ENCODE measurements at regions not wholly inside any gene's neighbourhood (a gene's known extent, or its start where the extent isn't known, plus 50 kb on each side); places are given as distances from the start of the nearest gene placed in this dataset.

DNA sequence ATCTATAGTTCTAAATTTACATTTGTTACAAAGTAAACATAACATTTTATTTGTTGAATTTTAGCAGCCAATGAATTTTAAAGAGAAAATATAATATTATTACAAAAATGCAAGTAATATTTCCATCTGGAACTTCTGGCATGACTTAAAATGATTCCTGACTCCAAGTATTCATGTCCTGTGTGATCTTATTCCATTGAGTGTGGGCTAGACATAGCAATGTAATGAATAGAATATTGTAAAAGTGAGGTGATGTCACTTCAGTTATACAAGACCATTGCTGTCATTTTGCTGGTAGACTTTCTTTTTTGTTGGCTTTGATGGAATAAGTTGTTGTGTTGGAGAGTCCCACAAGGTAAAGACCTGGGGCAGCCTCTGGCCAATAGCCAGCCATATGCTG lies 912.2 kb upstream of the PIK3C3 start:
- ATAC-seq (no peak), FAIRE-seq (no peak), DNase-seq (ENCODE audit: low read depth, low spot score) (no peak)
- TF ChIP-seq KAT2A (conservative IDR thresholded peaks at IDR 0.05; ENCODE audit: control insufficient read depth, low read depth, low read length) (no peak), SRF (IDR thresholded peaks at IDR 0.05; ENCODE audit: low read depth in 2 of 2, low read length in 2 of 2) (no peak), BCL11A (IDR thresholded peaks at IDR 0.05; ENCODE audit: low read depth, low read length) (no peak), PML (IDR thresholded peaks at IDR 0.05; ENCODE audit: low read length) (no peak), NRF1 (conservative IDR thresholded peaks at IDR 0.05; ENCODE audit: low read depth, low read length) (no peak), CBFB (IDR thresholded peaks at IDR 0.05; ENCODE audit: low read depth) (no peak), FOS (IDR thresholded peaks at IDR 0.05; ENCODE audit: borderline replicate concordance, extremely low read depth, insufficient read length) (no peak), BHLHE40 (IDR thresholded peaks at IDR 0.05; ENCODE audit: borderline replicate concordance in 1 of 2, low read depth in 2 of 2, low read length in 1 of 2) (no peak), SREBF1 (IDR thresholded peaks at IDR 0.05; ENCODE audit: low read length) (no peak), NR2F1 (conservative IDR thresholded peaks at IDR 0.05) (no peak), CREM (IDR thresholded peaks at IDR 0.05; ENCODE audit: low read depth) (no peak)
- TF ChIP-seq, protein P1, sequence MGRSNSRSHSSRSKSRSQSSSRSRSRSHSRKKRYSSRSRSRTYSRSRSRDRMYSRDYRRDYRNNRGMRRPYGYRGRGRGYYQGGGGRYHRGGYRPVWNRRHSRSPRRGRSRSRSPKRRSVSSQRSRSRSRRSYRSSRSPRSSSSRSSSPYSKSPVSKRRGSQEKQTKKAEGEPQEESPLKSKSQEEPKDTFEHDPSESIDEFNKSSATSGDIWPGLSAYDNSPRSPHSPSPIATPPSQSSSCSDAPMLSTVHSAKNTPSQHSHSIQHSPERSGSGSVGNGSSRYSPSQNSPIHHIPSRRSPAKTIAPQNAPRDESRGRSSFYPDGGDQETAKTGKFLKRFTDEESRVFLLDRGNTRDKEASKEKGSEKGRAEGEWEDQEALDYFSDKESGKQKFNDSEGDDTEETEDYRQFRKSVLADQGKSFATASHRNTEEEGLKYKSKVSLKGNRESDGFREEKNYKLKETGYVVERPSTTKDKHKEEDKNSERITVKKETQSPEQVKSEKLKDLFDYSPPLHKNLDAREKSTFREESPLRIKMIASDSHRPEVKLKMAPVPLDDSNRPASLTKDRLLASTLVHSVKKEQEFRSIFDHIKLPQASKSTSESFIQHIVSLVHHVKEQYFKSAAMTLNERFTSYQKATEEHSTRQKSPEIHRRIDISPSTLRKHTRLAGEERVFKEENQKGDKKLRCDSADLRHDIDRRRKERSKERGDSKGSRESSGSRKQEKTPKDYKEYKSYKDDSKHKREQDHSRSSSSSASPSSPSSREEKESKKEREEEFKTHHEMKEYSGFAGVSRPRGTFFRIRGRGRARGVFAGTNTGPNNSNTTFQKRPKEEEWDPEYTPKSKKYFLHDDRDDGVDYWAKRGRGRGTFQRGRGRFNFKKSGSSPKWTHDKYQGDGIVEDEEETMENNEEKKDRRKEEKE (IDR thresholded peaks at IDR 0.05), result no peak
- TF ChIP-seq, protein P2, sequence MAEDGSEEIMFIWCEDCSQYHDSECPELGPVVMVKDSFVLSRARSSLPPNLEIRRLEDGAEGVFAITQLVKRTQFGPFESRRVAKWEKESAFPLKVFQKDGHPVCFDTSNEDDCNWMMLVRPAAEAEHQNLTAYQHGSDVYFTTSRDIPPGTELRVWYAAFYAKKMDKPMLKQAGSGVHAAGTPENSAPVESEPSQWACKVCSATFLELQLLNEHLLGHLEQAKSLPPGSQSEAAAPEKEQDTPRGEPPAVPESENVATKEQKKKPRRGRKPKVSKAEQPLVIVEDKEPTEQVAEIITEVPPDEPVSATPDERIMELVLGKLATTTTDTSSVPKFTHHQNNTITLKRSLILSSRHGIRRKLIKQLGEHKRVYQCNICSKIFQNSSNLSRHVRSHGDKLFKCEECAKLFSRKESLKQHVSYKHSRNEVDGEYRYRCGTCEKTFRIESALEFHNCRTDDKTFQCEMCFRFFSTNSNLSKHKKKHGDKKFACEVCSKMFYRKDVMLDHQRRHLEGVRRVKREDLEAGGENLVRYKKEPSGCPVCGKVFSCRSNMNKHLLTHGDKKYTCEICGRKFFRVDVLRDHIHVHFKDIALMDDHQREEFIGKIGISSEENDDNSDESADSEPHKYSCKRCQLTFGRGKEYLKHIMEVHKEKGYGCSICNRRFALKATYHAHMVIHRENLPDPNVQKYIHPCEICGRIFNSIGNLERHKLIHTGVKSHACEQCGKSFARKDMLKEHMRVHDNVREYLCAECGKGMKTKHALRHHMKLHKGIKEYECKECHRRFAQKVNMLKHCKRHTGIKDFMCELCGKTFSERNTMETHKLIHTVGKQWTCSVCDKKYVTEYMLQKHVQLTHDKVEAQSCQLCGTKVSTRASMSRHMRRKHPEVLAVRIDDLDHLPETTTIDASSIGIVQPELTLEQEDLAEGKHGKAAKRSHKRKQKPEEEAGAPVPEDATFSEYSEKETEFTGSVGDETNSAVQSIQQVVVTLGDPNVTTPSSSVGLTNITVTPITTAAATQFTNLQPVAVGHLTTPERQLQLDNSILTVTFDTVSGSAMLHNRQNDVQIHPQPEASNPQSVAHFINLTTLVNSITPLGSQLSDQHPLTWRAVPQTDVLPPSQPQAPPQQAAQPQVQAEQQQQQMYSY (CRISPR knock-in tag; IDR thresholded peaks at IDR 0.05), result no peak
- TF ChIP-seq, protein P3, sequence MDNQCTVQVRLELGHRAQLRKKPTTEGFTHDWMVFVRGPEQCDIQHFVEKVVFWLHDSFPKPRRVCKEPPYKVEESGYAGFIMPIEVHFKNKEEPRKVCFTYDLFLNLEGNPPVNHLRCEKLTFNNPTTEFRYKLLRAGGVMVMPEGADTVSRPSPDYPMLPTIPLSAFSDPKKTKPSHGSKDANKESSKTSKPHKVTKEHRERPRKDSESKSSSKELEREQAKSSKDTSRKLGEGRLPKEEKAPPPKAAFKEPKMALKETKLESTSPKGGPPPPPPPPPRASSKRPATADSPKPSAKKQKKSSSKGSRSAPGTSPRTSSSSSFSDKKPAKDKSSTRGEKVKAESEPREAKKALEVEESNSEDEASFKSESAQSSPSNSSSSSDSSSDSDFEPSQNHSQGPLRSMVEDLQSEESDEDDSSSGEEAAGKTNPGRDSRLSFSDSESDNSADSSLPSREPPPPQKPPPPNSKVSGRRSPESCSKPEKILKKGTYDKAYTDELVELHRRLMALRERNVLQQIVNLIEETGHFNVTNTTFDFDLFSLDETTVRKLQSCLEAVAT (IDR thresholded peaks at IDR 0.05), result no peak
- TF ChIP-seq, protein P4, sequence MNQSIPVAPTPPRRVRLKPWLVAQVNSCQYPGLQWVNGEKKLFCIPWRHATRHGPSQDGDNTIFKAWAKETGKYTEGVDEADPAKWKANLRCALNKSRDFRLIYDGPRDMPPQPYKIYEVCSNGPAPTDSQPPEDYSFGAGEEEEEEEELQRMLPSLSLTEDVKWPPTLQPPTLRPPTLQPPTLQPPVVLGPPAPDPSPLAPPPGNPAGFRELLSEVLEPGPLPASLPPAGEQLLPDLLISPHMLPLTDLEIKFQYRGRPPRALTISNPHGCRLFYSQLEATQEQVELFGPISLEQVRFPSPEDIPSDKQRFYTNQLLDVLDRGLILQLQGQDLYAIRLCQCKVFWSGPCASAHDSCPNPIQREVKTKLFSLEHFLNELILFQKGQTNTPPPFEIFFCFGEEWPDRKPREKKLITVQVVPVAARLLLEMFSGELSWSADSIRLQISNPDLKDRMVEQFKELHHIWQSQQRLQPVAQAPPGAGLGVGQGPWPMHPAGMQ (IDR thresholded peaks at IDR 0.05; ENCODE audit: borderline replicate concordance), result no peak
- no peak overlapping the region for H3K4me2 ChIP-seq (ENCODE audit: control insufficient read depth, insufficient read depth)
- RAD21 ChIA-PET (ENCODE audit: unreplicated experiment), result no interaction called here
- no peaks in the 10 kb centered on the region for H3K27me3 ChIP-seq (replicated peaks in 1 of 2; ENCODE audit: control insufficient read depth in 2 of 2, insufficient read depth in 2 of 2, low read length in 1 of 2)
- POLR2A ChIA-PET, result no interaction called here
- no peak overlapping the region for H3K4me3 ChIP-seq
- H3K4me1 ChIP-seq (ENCODE audit: control insufficient read depth, insufficient read depth, low read length), result no peaks in the 10 kb centered on the region
- SMC1A ChIA-PET (ENCODE audit: uncharacterized antibody, unreplicated experiment), result no interaction called here
- BruUV-seq (replicated peaks), result no TSS peak
- H3K9me3 ChIP-seq (replicated peaks; ENCODE audit: control insufficient read depth, insufficient read depth, low read length), result no peaks in the 10 kb centered on the region; the same call in 2 of the 3 replicates
- H3K27ac ChIP-seq (ENCODE audit: control insufficient read depth, insufficient read depth), result no peak overlapping the region
- no peak overlapping the region for H3K9ac ChIP-seq (ENCODE audit: control insufficient read depth, insufficient read depth, low read length)
- H2AFZ ChIP-seq (ENCODE audit: control insufficient read depth, low read depth, low read length), result no peak overlapping the region
- H3K79me2 ChIP-seq (ENCODE audit: control insufficient read depth, insufficient read depth, low read length), result no peaks in the 10 kb centered on the region
- CTCF ChIA-PET, result no interaction called here
- H3K36me3 ChIP-seq (ENCODE audit: control insufficient read depth in 2 of 2, insufficient read depth in 2 of 2, low read length in 1 of 2), result no peaks in the 10 kb centered on the region
- H4K20me1 ChIP-seq (ENCODE audit: control insufficient read depth, insufficient read depth), result no peaks in the 10 kb centered on the region
- intact Hi-C loops (cut with micrococcal nuclease; ENCODE audit: unreplicated experiment) (no loop called here), in situ Hi-C loops (cut with MboI) (no loop called here)

All from GM12878 (cell line).